NCI-H526 (cell line): ENCODE measurements at regions not wholly inside any gene's neighbourhood (a gene's known extent, or its start where the extent isn't known, plus 50 kb on each side); places are given as distances from the start of the nearest gene placed in this dataset.
A peak's percentile ranks its signal among the peaks of the same experiment; 100 is the strongest.
"Not testable (repeated sequence)": the region's sequence is repeated elsewhere in the genome, so short reads cannot be mapped to it uniquely, and the experiment has no call there.

ENCODE experiments used
- DNase-seq, 2 experiments: peaks; one replicate each; lab custom pipeline; 2025; lab: John Stamatoyannopoulos, UW

DNA sequence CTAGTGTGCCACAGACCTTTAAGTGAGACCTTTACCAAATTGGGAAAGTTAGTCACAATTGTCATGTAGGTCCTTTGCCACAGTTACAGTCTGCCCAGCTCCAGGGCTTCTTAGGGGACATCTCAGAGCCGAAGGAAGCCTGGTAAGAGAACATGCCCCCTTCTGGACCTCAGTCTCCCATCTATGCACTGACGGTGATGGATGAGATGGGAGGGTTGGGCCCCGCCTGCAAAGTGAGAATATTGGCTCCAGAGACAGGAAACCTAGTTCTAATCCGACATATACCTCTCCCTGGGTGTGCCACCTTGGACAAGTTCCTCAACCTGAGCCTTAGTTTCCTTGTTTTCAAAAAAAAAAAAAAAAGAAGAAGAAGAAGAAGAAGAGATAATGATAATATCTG lies 85.1 kb upstream of the NAV2 start:
- DNase-seq: no peak

DNA sequence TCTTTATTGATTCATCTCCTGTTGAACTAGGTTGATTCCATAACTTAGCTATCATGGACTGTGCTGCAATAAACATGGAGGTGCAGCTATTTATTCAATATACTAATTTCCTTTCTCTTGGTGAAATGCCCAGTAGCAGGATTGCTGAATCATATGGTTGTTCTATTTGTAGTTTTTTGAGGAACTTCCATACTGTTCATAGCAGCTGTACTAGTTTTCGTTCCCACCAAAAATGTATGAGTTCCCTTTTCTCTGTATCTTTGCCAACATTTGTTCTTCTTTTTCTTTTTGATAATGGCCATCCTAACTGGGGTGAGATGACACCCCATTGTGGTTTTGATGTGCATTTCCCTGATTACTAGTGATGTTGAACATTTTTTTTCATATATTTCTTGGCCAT lies 87.2 kb upstream of the NAV2 start:
- DNase-seq: no peak

DNA sequence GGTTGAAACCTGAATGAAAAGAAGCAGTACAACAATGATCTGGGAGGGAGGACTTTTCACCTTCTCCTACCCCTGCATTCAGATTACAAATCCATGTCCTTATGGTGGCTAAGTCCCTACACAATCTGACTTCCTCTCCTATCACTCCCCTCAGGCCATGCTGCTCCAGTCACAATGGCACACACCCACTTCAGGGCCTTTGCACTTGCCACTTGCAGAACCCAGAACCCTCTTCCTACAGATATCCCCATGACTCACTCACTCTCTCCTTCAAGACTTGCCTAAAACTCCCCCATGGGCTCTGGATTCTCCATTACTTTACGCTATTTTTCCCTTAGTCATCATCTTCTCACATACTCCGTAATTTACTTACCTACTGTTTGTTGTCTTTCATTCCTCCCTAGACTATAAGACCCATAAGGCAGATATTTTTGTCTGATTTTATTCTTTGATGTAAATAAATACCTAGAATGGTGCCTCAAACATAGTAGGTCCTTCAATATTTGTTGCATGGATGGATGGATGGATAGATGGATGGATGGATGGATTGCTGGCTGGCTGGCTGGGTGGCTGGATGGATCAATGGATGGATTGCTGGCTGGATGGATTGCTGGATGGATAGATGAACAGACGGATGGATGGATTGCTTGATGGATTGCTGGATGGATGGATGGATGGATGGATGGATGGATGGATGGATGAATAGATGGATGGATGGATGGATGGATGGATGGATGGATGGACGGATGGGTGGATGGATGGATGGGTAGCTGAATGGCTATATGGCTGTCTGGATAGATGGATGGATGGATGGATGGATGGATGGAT lies 94.7 kb upstream of the NAV2 start:
- no peak for DNase-seq

DNA sequence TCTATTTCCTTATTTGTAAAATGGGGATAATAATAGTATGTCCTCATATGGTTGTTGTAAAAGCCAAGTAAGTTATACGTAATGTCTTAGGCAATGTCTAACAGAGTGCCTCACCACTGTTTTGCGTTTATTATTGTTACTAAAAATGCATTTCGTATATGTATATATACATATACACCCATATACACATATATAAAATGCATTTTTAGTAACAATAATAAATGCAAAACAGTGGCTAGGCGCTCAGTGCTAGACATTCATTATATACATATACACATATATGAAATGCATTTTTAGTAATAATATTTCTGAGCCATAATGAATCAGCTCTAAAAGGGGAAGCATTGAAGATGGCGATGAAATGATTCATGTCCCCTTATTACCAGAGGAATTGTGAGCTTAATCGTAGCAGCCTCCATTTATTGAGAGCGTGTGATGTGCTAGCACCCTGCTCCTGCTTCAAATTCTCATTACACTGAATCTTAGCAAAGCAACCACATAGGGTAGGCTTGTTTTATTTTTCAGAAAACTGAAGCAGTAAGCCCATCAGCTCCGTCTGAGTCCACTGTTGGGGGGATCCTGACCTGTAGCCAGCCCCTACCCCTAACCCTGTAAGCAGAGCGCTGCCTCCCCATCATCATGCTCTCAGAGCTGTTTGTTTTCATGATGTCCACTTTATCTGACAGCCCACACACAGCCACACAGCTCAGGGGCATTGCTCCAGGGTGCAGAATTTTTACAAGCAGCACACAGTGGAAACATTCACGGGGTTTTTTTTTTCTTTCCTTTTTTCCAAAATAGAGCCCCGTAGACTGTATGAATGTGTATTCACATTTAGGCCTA lies 97.1 kb upstream of the NAV2 start:
- DNase-seq: no peak

DNA sequence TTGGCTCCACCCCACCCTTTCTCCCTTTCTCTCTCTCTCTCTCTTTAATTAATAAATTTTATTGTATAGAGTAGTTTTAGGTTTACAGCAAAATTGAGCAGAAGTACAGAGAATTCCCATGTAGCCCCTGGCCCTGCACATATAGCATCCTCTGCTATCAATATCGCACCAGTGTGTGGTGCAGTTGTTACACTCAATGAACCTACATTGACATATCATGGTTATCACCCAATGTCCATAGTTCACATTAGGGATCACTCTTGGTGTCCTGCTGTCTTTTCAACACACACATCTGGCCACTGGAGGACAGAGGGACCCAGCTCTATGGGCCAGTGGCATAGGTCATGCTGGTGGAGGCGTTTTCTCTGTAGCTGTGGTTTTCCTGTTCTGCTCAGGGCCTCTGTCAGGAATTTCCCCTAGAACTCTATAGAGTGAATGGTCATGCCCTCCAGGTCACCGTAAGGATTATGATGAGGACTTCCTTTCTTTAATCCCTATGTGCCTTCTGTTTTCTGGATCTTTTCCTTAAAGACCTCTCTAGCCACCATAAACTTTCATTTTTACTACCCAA lies 98.2 kb upstream of the NAV2 start:
- no peak for DNase-seq

DNA sequence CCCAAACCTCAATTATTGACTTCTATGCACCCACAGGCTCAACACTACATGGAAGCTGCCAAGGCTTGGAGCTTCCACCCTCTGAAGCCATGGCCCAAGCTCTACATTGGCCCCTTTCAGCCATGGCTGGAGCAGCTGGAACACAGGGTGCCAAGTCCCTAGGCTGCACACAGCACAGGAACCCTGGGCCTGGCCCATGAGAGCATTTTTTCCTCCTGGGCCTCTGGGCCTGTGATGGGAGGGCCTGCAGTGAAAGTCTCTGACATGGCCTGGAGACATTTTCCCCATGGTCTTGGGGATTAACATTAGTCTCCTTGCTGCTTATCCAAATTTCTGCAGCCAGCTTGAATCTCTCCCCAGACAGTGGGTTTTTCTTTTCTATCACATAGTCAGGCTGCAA lies 100.6 kb upstream of the NAV2 start:
- not testable (repeated sequence) for DNase-seq

DNA sequence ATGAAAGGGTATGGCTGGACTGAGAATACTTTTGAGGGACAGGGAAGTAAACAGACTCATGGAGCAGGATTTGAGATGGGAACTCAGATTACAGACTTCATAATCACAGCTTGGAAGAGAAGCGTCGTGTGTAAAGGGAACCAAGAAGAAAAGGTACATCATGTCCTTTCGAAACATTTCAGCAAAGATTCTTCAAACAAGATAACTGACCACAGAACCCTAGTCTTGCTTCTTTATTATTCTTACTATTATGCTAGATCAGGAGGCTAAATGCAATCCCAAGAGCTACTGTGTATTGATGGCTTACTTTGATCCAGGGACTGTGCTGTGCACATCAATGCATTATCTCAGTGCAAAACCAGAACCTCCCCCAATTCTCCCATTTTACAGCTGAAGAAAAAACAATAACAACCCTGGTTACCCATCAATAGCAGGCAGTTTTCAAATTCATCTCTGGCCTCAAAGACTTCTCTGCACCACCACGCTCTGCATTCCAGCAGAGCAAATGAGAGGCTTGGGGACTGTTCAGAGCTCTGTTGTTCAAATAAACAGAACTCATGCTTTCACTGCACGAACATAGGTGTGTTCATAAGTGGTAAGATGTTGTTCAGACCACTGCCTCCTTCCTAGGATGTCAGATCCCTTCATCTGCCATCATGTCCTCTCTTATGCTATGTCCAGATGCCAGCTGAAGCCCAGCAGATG lies 104.8 kb upstream of the NAV2 start:
- DNase-seq: no peak

DNA sequence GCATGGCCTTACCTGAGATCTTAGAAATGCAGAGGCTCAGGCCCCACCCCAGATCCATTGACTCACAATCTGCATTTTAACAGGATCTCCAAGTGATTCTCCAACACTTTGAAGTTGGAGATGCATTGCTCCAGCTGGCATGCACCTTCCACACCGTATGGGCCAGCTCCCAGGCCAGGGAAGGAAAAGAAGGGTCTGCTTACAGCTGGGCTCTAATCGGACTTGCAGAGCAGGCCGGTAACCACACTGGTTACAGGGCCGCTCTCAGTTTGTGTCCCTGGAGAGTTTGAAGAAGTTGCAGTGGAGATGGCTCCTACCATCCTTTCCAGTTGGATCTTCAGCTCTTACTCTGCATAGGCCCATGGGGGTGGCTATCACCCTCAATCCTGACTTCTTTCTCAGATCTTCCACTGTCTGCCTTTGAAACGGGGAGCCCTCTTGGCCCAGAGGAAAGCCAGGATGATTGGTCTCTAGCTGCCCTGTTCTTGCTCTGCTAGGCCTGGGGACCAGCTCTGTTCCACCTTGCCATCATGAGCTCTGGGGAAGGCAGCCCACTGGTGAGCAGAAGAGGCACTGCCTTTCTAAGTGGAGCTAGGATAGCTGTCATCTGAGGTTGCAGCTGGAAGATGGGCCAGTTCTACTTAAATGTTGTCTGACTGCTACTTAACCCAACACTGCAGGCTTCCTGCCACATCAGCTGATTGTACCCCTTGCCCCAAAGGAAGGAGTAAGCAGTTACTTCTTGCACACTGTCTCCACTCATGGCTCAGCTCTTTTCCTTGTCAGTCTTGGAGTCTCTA lies 105.6 kb upstream of the NAV2 start:
- no peak for DNase-seq

DNA sequence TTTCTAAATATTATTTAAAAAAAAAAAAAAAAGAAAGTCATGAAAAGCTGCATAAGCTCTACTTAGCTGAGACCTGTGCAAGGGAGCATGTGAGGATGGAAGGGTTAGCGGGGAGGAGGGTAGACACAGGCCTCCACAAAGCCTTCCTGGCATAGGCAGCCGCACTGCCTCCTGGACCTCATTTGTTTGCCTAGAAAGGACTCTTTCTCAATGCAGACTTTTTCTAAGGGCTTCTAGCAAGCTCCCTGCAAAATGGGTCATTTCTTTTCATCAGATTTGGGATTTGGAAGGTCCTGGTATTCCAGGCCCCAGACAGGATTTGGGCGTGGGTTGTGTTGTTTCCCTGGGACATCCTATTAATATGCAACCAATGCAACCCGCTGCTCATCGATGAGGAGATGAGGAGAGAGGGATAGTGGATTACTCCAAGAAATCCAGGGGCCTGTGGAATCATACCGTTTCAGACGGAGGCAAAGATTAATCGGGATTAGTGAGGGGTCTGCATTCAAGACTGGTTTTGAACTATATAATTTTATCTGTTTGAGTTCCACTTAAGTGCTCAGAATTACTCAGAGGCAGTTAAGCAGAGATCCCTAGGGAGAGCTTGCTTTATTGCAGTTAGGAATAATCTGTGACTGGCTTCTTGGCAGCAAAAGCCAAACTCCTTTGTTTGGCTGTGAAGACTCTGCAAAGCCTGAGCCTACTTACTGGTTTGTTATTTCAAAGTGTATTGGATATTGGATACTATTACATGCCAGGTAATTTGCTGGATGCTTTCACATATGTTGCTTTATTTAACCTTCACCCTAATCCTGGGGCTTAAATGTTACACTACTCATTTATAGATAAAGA lies 106.9 kb upstream of the NAV2 start:
- peak in 1 of 2 experiments; percentile 8 for DNase-seq

DNA sequence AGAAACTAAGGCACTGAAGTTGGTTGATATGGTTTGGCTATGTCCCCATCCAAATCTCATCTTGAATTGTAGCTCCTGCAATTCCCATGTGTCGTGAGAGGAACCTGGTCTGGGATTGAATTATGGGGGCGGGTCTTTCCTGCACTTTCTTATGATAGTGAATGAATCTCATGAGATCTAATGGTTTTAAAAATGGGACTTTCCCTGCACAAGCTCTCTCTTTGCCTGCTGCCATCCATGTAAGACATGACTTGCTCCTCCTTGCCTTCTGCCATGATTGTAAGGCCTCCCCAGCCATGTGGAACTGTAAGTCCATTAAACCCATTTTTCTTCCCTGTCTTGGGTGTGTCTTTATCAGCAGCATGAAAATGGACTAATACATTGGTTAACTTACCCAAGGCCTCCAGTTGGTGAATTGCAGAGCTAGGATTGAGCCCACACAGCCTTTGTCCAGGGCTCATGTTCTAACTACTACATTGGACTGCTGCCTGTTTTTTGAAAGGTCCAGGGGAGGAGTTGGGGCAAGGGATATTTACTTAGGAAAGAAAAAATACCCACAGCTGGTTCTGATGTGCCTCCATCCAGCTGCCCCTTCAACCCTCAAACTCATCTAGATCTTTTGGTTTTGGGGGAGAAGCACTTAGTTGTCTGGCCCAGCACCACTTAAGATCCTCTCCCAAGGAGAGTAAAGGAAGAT lies 107.8 kb upstream of the NAV2 start:
- DNase-seq: no peak

DNA sequence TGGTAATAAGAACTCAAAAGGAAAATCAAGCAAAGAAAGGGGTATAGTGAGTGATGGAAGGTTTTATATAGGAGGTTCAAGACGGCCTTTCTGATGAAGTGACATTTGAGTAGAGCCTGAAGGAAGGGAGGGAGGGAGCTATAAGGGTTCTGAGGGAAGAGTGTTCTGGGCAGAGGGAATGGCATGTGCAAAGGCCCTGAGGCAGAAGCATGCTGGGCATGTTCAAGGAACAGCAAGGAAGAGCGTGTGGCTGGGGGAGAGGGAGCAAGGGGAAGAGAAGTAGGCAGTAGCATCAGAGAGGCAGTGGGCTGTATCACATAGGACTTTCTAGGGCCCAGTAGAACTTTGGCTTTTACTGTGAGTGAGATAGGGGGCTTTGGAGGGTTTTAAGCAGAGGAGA lies 108.9 kb upstream of the NAV2 start:
- no peak for DNase-seq

DNA sequence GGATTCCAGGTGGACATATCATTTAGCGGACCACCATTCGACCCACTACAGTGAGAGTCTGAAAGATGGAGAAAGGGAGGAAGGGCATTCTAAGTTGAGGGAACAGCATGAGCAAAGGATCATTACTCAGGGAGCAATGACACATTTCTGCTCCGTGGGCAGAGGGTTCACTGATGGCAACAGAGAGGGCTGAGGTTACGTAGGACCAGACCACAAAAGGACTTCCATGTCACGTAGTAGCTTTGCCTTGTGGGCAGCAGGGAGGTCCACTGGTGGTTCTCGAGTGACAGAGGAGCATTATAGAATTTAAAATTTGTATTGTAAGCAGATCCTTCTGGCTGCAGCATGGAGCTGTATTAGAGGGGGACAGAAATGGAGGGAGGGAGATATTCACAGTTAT lies 109.7 kb upstream of the NAV2 start:
- DNase-seq: no peak

DNA sequence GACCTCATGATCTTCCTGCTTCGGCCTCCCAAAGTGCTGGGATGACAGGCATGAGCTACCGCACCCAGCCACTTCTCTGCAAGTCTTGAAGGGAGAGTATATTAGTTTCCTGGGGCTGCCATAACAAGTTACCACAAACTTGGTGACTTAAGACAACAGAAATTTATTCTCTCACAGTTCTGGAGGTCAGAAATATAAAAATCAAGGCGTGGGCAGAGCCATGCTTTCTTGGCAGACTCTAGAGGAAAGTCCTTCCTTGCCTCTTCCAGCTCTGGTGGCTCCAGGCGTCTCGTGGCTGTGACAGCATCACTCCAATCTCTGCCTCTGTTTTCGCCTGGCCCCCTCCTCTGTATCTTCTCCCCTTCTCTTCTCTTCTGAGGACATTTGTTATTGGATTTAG lies 110.2 kb upstream of the NAV2 start:
- no peak for DNase-seq

DNA sequence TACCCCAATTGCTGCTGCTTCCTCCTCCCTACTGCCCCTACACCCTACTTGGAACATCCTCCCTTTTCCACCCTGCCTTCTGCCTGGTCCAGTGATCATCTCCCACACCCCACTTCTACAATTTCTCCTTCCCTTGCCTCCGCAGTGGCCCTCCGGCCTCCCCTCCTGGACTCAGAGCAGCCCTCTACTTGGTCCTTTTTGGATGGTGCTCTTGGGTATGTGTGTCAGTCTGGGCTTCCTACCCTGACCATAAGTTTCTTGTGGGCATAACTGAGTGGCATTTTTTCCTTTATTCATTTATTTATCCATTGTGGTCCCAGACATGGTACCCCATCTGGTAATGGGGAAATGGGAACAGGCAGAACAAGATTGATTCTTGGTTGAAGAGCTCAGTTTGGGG lies 111.4 kb upstream of the NAV2 start:
- no peak for DNase-seq

DNA sequence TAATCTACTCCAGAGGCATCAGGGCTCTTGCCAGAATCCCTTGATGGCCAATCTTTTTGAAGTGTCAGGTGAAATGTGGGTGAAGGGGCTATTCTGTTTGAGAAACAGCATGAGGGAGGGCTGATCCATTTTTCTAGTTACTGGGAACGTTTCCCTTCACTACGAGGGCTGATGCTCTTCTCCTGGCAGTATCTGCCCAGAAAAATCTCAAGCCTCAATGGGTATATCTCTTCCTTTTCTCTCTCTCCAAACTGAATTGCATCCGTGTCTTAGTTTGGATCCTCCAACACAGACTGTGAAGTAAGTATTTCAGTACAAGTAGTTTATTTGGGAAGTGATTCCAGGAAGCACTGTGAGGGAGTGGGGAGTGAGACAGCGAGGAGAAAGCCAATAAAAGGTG lies 113.0 kb upstream of the NAV2 start:
- DNase-seq: no peak

DNA sequence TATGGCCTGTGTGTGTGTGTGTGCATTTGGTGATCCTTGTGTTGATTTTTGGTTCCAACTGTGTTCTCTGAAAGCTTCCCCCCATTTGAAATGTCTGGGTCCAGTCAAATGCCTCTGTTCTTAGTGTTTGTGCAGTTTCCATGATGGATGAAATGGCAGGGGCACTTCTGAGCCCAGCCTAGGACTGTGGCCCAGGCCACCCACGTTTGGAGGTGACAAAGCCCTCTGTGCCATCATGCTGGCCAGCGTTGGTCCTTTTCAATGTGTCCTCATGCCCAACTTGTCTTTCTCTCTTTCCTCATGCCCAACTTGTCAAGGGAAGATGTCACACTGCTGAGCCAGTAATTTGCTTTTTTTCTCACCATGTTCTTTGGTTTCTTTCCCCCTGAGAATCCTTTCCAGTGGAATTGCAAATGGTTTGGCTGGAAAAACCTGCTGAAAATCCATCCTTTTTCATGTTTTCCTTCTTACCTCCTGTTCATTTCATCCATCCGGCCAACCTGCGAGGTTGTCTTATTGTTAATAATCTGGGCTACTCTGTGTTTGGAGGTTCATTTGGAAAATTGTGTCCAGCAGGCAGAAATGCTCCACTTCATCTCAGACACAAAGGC lies 113.7 kb upstream of the NAV2 start:
- DNase-seq: no peak

DNA sequence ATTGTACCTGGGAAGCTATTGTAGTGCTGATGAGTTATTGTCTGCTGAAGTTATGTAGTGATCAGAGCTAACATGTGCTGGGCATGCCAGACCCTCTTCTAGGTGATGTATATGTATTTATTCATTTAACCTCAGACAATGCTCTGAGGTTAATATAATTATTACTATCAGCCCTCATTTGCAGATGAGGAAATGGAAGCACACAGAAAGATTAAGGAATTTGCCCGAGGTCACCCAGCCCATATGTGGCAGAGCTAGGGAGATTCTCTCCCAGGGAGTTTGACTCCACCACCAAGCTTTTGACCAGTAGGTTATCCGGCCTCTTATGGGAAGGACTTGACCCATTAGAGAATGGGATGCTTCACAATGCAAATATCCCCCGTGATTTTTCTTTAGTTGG lies 114.2 kb upstream of the NAV2 start:
- DNase-seq: no peak

DNA sequence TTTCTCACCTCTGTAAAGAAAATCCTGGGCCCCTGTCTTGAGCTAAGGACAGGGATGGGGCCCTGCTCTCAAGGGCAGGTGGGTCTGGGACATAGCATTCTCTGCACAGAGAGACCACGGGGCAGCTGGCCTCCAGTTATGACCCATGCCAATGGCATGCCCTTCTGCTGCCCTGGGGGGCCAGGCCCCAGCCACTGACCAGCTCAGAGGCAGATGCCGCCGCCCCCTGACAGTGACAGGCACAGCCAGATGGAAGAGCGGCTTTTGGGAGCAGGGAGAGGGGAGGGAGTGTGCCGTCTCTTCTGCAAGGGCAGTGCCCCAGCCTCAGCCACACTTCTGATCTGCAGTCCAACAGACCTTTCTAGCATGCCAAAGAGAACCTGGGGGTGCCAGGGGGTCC lies 114.8 kb upstream of the NAV2 start:
- no peak for DNase-seq

DNA sequence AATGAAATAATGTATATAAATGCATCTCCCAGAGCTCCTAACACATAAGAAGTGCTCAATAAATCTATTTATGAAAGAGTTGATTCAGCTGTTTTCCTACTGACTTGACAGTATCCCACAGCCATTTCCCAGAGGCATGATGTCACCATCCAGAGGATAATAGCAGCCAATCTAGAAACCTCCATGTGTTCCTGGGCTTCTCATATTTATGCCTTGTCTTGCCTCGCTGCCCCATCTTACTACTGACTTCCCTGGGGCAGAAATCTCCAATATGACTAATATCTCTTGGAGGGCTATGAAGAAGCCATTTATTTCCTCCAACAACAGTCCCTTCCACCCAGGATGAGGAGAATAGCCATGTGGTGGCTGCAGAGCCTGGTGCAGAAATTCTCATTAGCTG lies 115.4 kb upstream of the NAV2 start:
- no peak for DNase-seq
